ENCODE measurements at regions not wholly inside any gene's neighbourhood (a gene's known extent, or its start where the extent isn't known, plus 50 kb on each side); places are given as distances from the start of the nearest gene placed in this dataset.

DNA sequence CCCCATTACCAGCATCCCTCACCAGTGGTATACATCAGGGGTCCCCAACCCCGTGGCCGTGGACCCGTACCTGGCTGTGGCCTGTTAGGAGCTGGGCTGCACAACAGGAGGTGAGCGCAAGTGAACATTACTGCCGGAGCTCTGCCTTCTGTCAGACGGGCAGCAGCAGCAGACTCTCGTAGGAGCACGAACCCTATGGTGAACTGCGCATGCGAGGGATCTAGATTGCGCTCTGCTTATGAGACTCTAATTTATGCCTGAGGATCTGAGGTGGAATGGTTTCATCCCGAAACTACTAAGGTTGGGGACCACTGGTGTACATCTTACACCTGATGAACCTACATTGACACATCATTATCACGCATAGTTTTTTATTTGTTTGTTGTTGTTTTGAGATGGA is 52.8 kb upstream of the DHX15 start:
- DNase-seq, result no peak

DNA sequence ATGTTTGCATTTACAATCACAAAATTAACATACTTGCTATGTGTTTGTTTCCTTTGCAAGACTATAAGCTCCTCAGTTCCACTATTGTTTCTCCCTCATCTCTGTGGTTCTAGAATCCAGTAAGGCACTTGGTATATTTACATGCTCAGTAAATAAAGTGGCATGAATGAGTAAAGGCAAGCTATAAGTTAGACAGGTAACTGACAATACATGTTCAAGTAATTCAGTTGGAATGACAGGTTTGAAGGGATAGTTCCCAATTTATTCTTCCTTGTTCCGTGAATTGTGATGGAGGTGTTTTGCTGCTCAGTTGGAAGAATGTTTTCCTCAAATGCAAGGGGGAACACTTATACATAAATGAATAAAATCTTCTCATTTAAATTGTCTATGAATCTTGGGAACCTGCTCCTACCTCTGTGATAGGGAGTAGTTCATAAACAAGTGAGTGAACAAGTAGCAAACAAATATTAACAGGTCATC is 54.1 kb upstream of the DHX15 start:
- no peak for DNase-seq

DNA sequence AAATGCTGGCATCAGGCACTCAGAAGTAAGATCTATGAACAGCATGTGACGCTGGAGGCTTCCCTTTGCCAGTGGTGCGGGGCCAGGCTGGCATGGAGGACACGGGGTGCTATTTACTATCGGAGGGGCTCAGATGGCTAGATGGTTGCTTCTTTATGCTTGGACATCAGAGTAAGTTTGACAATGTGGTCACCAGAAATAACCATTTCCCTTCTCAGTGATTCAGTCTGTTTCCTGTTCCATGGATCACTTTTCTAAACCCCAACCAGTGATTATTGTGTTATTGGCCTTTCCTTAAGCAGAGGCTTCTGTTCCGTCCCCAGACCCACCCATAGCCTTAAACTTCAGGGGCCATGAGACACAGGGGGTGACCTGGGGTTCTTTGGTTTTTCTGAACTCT is 55.4 kb upstream of the DHX15 start:
- no peak for DNase-seq

DNA sequence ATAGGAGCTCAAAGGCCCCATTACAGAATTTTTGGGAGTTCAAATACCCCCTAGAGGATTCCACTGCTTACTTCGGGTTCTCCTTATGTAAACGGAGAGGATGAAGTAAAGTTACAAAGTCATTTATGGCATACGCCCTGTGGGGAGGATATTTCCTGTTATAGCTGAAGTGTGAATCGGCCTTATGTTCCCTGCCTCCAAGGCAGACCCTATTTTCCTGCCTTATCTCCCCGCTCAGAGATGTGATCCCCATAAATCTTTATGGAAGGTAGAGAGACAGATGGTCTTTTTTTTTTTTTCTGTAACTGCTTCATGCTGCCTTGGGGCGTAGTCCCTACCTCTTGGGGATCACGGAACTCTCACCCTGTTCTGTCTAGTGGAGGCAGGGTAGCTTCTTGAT is 56.0 kb upstream of the DHX15 start:
- DNase-seq, result no peak

DNA sequence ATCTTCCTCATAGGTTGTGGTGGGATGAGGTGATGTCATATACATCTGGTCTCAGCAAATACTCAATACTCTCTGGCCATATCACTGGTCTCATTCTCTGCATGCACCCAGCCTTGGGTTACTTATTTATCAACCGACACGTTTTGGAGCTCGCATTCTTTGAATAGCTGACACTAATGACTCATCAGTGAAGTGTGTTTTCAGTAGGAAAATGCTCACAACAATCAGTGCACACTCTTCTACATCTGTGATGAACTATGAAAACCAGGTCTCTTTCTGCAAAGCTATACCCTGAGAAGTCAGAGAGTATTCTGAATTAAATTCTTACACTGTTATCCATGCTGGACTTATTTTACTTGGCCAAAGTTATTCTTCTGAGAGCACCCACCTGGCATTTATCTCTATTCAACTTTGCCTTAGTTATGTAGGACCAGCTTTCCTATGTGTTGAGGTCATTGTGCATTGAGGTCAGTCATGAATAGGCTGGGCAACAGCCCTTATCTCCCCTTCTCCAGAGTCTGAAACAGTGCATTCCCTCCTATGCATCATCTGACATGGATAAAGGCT is 58.7 kb upstream of the DHX15 start:
- no peak for DNase-seq

DNA sequence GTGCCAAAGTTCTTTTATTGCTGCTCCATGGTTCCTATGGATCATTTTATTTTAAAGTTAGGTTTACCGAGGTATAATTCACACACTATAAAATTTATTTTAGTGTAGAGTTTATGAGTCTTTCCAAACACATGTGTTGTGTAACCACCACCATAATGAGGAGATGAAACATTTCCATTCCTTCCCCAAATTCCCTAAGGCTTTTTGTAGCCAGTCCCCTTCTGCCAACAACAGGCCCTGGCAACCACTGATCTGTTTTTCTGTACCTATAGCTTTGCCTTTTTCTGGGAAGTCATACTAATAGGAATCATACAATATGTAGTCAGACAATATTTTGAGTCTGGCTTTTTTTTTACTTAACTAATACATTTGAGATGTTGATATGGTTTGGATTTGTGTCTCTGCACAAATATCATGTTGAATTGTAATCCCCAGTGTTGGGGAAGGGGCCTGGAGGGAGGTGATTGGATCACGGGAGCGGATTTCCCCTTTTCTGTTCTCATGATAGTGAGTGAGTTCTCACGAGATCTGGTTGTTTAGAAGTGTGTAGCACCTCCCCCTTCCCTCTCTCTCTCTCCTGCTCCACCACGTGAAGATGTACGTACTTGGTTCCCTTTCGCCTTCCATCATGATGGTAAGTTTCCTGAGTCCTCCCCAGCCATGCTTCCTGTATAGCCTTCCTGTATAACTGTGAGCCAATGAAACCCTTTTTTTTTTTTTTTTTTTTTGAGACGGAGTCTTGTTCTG is 59.6 kb upstream of the DHX15 start:
- DNase-seq, result no peak

DNA sequence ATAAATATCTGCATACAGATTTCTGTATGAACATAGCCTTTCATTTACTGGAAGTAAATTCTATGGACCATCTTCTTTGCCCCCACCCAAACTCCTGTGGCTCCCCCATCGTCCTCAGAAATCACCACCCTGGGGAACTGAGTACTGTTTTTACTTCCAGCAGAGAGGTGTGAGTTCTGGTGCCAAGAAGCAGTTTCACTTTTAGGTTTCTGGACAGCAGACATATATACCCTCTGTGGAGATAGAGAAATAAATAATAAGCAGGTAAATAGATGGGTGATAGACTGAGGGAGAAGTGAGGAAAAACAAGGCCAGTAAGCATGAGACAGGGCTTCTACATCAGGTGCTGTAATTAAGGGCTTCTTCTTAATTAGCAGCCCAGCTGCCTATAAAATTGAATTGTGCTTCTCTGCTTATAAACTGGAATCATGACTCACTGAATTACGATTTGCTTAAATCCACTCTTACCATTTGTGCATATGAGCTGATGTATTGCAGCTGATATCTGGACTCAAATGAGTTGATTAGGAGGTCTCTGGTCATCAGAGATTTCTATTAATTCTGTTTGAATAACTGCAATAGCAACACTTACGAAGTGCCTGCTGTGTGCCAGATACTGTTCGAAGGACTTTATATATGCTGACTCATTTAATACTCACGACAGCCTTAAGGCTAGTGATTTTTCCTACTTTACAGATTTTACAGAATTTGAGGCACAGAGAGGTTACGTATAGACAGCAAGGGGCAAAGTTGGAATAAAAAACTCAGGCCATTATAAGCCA is 60.8 kb upstream of the DHX15 start:
- no peak for DNase-seq

DNA sequence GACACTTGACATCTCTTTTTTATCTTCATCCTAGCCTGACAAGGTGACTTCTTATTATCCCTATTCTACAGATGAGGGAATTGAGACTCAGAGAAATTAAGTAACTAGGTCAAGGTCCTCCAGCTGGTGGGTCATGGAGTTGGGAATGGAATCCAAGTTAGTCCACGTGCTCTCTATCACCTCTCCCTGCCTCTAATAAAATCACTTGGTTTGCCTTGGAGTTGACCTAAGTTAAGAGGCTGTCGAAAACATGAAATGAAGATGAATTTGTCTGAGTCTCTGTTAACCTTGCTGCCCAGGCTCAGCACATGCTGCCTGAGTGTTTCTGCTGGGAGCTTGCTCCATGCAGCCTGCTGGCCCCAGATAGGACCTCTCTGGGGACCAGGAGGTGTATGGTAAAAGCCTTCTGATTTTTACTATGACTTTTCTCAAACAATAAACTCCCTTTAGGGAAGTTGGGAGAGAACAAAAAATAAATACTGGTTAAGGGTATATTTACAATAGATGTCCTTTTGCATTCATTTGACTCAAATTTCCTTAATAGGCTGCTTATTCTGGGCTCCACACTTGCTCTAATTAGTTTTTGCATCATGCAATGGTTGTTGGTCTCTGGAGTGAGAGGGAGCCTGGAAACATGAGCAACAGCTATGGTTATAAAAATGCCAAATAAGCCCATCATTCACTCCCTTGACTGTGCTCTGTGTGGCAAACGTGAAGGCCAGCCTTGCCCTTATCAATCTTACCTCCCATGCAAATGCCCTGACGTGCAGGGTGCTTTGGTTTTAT is 61.6 kb upstream of the DHX15 start:
- no peak for DNase-seq

DNA sequence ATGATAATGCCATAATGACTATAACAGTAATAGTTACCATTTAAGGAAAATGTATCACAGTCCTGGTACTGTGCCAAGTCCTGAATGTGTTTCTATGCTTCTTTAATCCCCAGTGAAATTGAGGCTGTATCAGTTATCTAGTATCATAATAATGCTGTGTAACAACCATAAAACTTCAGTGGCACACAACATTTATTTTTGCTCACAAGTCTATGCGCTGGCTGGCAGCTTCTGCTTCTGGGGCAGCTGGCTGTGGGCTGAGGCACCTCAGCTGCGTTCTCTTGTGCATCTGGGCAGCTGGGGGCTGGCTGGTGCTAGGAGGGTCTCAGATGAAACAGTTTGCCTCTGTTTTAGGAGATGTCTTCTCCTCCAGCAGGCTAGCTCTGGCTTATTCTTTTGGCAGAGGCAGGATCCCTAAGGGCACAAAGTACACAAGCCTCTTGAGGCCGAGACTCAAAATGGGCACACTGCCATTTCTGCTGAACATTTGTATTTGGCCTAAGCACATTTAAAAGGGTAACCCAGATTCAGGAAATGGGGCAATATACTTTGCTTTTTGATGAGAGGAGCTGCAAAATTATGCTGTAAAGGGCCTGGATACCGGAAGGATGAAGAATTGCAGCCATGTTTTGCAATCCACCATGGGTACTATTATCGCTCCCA is 62.6 kb upstream of the DHX15 start:
- no peak for DNase-seq

DNA sequence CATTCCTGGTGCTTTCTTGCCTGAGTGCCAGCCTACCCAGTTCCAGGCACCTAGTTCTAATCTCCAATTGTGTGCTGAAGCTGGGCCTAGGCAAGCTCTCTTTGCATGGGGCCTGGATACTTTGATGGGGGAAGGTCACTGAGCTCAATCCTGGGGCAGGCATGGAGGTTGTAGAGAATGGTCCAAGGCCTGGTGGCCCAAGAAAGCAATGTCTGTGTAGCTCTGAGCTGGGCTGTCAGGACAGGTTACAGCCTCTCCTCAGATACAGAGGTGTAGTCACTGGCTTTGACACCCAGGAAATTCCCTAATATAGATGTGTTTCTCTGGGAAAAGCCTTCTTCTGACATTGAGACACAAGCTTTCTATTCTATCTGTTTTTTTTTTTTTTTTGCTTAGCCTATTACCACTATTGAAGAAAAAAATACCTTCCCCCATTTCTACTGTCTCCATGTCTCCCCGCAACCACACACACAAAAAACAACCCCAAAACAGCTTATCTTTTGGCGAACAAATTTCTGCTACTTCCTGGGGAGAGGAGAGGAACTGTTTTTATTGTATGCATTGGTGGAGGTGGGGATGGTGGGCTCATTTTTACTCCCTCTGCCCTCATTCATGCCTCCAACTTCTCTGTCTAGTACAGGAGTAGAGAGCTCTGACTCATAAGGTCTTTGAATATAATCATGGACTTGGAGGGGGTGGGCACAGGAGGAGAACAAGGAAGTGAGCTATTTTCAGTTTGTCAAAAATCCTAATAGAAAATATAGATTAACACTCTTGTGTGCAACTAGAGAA is 66.7 kb upstream of the DHX15 start:
- no peak for DNase-seq

DNA sequence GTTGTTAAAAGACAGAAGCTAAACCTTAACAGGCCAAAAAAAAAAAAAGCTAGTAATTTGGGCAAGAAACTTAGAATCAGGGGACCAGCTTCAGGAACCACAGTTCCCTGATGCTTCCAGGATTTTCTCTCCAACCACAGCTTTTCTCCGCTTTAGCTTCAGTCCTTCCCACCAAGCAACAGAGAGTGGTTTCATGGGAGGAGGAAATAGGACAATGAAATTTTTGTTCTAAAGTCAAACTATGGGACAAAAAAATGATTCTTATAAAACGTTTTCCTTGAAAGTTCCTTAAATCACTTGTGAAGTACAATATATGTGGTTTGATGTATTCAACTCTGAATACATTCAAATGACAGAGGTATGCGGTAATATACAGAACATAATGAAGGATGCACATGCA is 71.0 kb upstream of the DHX15 start:
- DNase-seq, result no peak

DNA sequence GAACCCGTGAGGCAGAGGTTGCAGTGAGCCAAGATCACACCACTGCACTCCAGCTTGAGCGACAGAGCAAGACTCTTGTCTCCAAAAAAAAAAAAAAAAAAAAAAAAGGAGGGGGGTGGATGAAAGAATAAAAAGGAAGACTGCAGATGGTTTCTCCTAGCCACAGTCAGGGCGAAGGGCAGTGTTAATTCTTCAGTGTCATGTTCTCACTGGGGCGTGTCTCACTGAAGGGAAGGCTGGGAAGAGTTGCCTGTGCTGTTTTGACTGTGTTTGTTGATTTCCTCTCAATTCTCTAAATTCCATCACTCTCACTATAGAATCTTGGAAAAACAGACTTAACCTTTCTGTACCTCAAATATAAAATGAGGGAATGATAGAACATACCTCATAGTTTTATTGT is 71.6 kb upstream of the DHX15 start:
- no peak for DNase-seq

DNA sequence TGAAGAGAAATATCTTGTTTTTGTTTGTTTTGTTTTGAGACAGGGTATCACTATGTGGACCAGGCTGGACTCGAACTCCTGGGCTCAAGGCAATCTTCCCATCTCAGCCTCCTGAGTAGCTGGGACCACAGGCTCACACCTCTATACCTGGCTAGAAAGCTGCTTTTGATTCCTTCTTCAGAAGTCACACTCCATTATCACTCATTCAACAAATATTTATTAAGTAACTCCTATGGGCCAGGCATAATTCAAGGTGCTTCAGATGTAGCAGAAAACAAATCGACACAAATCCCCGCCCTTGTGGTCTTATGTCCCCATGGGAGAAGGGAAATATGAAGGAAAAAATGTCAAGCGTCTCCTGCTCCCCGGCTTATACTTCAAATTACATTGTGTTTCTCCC is 72.6 kb upstream of the DHX15 start:
- DNase-seq, result no peak

DNA sequence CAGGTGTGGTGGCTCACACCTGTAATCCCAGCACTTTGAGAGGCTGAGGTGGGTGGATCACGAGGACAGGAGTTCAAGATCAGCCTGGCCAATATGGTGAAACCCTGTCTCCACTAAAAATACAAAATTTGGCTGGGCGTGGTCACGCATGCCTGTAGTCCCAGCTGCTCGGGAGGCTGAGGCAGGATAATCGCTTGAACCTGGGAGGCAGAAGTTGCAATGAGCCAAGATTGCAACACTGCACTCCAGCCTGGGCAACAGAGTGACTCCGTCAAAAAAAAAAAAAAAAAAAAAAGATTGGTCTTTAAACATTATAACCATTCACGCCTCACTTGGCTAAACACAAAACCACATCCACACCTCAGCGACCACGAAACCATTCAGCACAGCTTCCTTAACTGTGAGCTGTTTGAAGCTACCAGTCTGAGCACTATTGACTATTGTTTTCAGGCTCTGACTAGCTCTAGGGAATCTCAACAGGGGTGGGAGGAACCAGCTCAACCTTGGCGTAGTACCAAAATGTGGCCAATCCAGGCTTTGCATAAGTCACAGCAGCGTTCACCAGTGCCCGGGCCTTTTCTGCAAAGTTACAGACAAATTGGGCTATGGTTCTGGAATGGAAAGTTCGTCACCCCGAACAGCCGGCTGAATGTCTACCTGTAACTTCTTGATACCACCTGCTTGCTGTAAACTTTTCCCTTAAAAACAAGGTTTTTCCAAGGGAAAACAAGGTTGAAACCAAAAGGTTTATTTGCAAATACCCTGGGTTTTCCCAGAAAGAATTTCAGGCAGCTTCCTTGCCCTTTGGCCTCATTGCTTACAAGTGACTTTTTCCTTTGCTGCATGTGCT is 73.6 kb upstream of the DHX15 start:
- no peak for DNase-seq

DNA sequence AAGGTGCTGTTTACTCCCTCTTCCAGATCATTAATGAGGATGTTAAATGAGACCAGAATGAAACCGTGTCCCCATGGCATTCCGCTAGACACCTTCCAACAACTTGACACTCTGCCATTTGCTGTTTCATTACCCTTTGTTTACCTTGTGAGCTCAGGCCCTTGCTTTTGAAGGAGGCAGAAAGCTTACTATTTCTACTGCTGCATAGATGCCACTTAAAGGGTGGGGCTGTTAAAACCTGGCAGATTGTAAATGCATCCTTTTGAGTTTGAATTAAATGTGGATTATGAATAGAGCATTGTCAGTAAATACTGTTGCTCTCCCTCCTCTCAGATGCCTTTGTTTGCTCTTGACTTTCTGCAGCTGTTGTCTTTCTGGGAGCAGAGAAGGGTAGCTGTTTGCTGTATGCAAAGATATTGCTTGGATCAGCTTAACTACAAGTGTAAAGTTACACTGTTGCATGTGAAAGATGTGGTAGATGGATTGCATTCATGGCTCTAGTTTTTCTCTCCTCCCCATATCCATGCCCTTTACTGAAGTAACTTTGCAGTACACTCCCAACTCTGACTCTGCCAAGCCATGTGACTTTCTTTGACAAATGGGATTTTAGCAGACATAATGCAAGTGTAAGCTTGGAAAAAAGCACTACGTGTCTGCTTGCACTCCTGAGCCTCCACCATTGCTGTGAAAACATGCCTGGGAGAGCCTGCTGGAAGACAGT is 75.0 kb upstream of the DHX15 start:
- no peak for DNase-seq

DNA sequence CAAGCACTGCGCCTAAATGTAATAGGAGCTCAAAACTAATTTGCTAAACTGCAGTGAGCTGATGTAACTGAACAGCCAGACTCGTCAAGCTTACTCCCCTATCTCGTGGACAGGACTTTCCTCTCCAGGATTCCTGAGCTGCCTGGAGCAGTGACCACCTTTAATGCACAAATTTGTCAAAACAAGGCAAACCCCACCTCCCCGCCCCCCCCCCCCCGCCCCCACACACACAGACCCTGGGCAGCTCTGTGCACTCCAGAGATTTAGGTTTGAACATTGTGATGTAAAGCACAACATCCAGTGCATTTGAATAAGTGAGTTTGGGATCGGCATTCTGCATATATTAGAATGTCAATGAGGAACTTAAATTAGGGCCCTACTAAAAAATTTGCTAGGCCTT is 77.7 kb upstream of the DHX15 start:
- DNase-seq, result no peak

DNA sequence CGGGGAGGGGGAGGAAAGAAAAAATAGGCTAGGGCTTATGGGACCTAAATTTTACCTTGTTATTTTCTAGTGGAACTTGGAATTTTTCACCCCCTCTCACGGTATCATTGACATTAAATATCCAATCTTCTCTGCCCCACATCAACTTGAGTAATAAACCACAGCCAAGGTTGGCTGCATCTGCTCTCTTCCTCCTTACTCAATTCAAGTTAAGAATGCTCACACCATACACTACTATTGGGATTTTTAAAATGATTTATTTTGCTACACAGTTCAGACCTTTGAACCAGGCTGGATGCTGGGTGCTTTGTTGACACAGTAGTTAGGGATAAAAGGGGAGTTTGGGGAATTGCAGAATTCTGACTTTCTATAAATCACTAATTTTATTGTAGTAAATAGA is 78.2 kb upstream of the DHX15 start:
- no peak for DNase-seq

DNA sequence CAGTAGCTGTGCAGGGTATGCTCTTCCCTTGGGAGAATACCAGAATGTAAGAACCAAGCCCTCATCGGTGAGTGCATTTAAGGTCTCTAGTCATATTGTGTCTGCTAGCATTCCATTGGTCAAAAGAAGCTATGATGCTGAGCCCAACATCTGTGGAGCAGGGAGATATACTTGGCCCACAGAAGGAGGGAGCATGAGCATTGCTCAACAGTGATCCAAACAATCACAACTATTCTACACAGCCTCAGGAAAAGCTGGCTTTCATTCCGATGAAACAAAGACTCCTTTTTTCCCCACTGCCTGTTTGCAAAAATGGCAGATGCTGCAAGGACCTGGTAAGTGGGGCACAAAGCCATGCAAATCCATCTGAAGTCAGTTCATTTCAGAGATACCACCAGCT is 80.6 kb upstream of the DHX15 start:
- DNase-seq, result no peak

DNA sequence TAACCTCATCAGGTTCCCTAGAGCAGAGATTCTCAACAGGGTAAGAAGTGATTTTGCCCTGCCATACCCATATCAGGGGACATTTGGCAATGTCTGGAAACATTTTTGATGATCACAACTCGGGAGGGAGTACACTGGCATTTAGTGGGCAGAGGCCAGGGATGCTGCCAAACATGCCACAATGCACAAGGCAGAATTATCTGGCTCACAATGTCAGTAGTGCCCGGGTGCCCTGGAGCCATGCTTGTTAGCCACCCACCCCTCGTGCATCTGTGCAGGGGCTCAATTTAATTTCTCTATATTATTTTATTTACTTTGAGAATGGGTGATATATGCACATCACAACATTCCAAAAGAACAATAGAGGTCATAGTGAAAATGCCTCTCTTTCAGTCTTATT is 82.0 kb upstream of the DHX15 start:
- no peak for DNase-seq
